PC-3 (cell line): ENCODE measurements at regions not wholly inside any gene's neighbourhood (a gene's known extent, or its start where the extent isn't known, plus 50 kb on each side); places are given as distances from the start of the nearest gene placed in this dataset.

Experiments
- ATAC-seq: fragments of 200-7000 bp; cut with Tn5 transposase; 2 replicates; pipeline ENCODE4 v1.9.1; 2020; ENCODE audit warnings: mild to moderate bottlenecking, moderate library complexity
- BruUV-seq: library from RNA; stranded (reverse); fragments of 400-500 nt; replicated peaks from 2 replicates; lab custom pipeline; 2021; lab: Mats Ljungman, UMichigan
- CTCF ChIA-PET: fragments of 300-600 bp; sonication (Branson Sonifier 250); formaldehyde crosslinking; loops from one replicate; lab custom pipeline; 2022; ENCODE audit warnings: antibody characterized with exemption; lab: Charles Lee
- POLR2A ChIA-PET: fragments of 300-600 bp; sonication (Branson Sonifier 250); formaldehyde crosslinking; loops from one replicate; lab custom pipeline; 2022; ENCODE audit warnings: antibody characterized with exemption; ENCODE audit not compliant: unreplicated experiment; lab: Charles Lee
- DNase-seq: peaks from one replicate; pipeline ENCODE4 v3.0.0-alpha.2; 2015
- H2AFZ ChIP-seq: fragments of 300-600 bp; sonication (generic); 2 replicates; pipeline ENCODE4 v1.6.0; 2016; ENCODE audit warnings: antibody characterized with exemption, low read length
- H3F3A ChIP-seq: fragments of 300-600 bp; sonication (generic); one replicate; pipeline ENCODE4 v1.6.0; 2017; ENCODE audit warnings: antibody characterized with exemption, low read length, control low read depth, mild to moderate bottlenecking; ENCODE audit not compliant: unreplicated experiment
- H3K27ac ChIP-seq: fragments of 300-600 bp; sonication (generic); 2 replicates; pipeline ENCODE4 v1.5.1; 2016; ENCODE audit warnings: mild to moderate bottlenecking, low read length
- H3K27me3 ChIP-seq: fragments of 300-600 bp; sonication (generic); 2 replicates; pipeline ENCODE4 v1.6.1; 2016; ENCODE audit warnings: low read length, mixed read lengths
- H3K36me3 ChIP-seq: fragments of 300-600 bp; sonication (generic); 2 replicates; pipeline ENCODE4 v1.6.1; 2016; ENCODE audit warnings: low read depth, mixed run types, low read length, mixed read lengths
- H3K4me1 ChIP-seq: fragments of 300-600 bp; sonication (generic); 2 replicates; pipeline ENCODE4 v1.5.1; 2016; ENCODE audit warnings: low read length; ENCODE audit not compliant: insufficient read depth
- H3K4me2 ChIP-seq: fragments of 300-600 bp; sonication (generic); 2 replicates; pipeline ENCODE4 v1.6.0; 2016; ENCODE audit warnings: low read length
- H3K4me3 ChIP-seq: fragments of 300-600 bp; sonication (generic); 2 replicates; pipeline ENCODE4 v1.5.1; 2016; ENCODE audit warnings: mild to moderate bottlenecking, low read length, mixed read lengths
- H3K79me2 ChIP-seq: fragments of 300-600 bp; sonication (generic); 2 replicates; pipeline ENCODE4 v1.6.1; 2017; ENCODE audit warnings: low read length, mixed read lengths
- H3K9ac ChIP-seq: fragments of 300-600 bp; sonication (generic); 2 replicates; pipeline ENCODE4 v1.6.0; 2016; ENCODE audit warnings: mild to moderate bottlenecking, low read length
- H3K9me2 ChIP-seq: fragments of 300-600 bp; sonication (generic); replicated peaks from 2 replicates; pipeline ENCODE4 v1.6.1; 2016; ENCODE audit warnings: mixed run types, low read length, mixed read lengths
- H3K9me3 ChIP-seq: fragments of 300-600 bp; sonication (generic); 2 replicates; pipeline ENCODE4 v1.6.1; 2016; ENCODE audit warnings: low read length, mixed read lengths
- H4K20me1 ChIP-seq: fragments of 300-600 bp; sonication (generic); 2 replicates; pipeline ENCODE4 v1.6.1; 2016; ENCODE audit warnings: low read length, mixed read lengths
- CTCF ChIP-seq: fragments of 300-600 bp; sonication (generic); conservative IDR thresholded peaks from 2 replicates; pipeline ENCODE4 v1.5.1; 2017; ENCODE audit warnings: antibody characterized with exemption, low read depth, mild to moderate bottlenecking, low read length
- EZH2 ChIP-seq: fragments of 300-600 bp; sonication (generic); IDR thresholded peaks from one replicate; pipeline ENCODE4 v1.6.1; 2017; ENCODE audit warnings: antibody characterized with exemption, mild to moderate bottlenecking, low read length; ENCODE audit not compliant: unreplicated experiment
- EZH2phosphoT487 ChIP-seq: fragments of 300-600 bp; sonication (generic); IDR thresholded peaks from 2 replicates; pipeline ENCODE4 v1.6.1; 2018; ENCODE audit warnings: mild to moderate bottlenecking, antibody characterized with exemption, low read length, borderline replicate concordance
- intact Hi-C: fragments of 100-400 bp; cut with micrococcal nuclease; formaldehyde crosslinking; loops from 2 replicates; pipeline ENCODE4 v1.9.0; 2023

GRCh38 chr3:80051602-80051962 lies 283.8 kb upstream of the ROBO1 start:
- H3F3A ChIP-seq: no peaks in the 10 kb centered on the region
- intact Hi-C loops: no loop called here
- no peaks in the 10 kb centered on the region for H3K36me3 ChIP-seq
- H3K4me3 ChIP-seq: no peak overlapping the region
- H2AFZ ChIP-seq: no peak overlapping the region
- H3K9me3 ChIP-seq: no peaks in the 10 kb centered on the region
- no peaks in the 10 kb centered on the region for H3K4me1 ChIP-seq
- no peak for TF ChIP-seq EZH2
- no peak for TF ChIP-seq EZH2phosphoT487
- no peak for TF ChIP-seq CTCF
- H3K9me2 ChIP-seq: no peaks in the 10 kb centered on the region
- H4K20me1 ChIP-seq: no peaks in the 10 kb centered on the region
- H3K27me3 ChIP-seq: no peaks in the 10 kb centered on the region
- ATAC-seq (no peak), DNase-seq (no peak)
- no peaks in the 10 kb centered on the region for H3K79me2 ChIP-seq
- no peak overlapping the region for H3K4me2 ChIP-seq
- no peak overlapping the region for H3K9ac ChIP-seq
- CTCF ChIA-PET: no interaction called here
- no peak overlapping the region for H3K27ac ChIP-seq
- POLR2A ChIA-PET: no interaction called here
- BruUV-seq: no TSS peak

- H3K79me2 ChIP-seq: no peaks in the 10 kb centered on the region
- no TSS peak for BruUV-seq
- H2AFZ ChIP-seq: no peak overlapping the region
- no peaks in the 10 kb centered on the region for H3K36me3 ChIP-seq
- no peaks in the 10 kb centered on the region for H3K9me2 ChIP-seq
- no peaks in the 10 kb centered on the region for H3F3A ChIP-seq
- ATAC-seq (no peak), DNase-seq (no peak)
- H3K9me3 ChIP-seq: no peaks in the 10 kb centered on the region
- no peak overlapping the region for H3K27ac ChIP-seq
- no peaks in the 10 kb centered on the region for H3K4me1 ChIP-seq
- no peak overlapping the region for H3K4me3 ChIP-seq
- TF ChIP-seq EZH2: no peak
- TF ChIP-seq EZH2phosphoT487: no peak
- no peak for TF ChIP-seq CTCF
- no peaks in the 10 kb centered on the region for H4K20me1 ChIP-seq
- ChIA-PET CTCF (no interaction called here), POLR2A (no interaction called here)
- no peak overlapping the region for H3K9ac ChIP-seq
- no peaks in the 10 kb centered on the region for H3K27me3 ChIP-seq
- no peak overlapping the region for H3K4me2 ChIP-seq
- intact Hi-C loops: no loop called here
Measured at GRCh38 chr3:80050826-80051601, 283.2 kb upstream of the ROBO1 start.

- Histone ChIP-seq H3K27me3 (no peaks in the 10 kb centered on the region), H3K4me3 (no peak overlapping the region), H3K27ac (no peak overlapping the region), H3K4me1 (no peaks in the 10 kb centered on the region), H2AFZ (no peak overlapping the region), H3F3A (no peaks in the 10 kb centered on the region), H3K79me2 (no peaks in the 10 kb centered on the region), H3K9ac (no peak overlapping the region), H4K20me1 (no peaks in the 10 kb centered on the region), H3K4me2 (no peak overlapping the region), H3K36me3 (no peaks in the 10 kb centered on the region), H3K9me3 (no peaks in the 10 kb centered on the region), H3K9me2 (no peaks in the 10 kb centered on the region)
- ChIA-PET POLR2A (no interaction called here), CTCF (no interaction called here)
- no TSS peak for BruUV-seq
- TF ChIP-seq EZH2phosphoT487: no peak
- TF ChIP-seq CTCF: no peak
- no peak for TF ChIP-seq EZH2
- DNase-seq (no peak), ATAC-seq (no peak)
- intact Hi-C loops: no loop called here
Measured at GRCh38 chr3:80043226-80043625, 275.4 kb upstream of the ROBO1 start.
